HG03159 (cell line): ENCODE measurements at regions not wholly inside any gene's neighbourhood (a gene's known extent, or its start where the extent isn't known, plus 50 kb on each side); places are given as distances from the start of the nearest gene placed in this dataset.
"Not testable (repeated sequence)": the region's sequence is repeated elsewhere in the genome, so short reads cannot be mapped to it uniquely, and the experiment has no call there.

Experiments used
- ATAC-seq: cut with Tn5 transposase; IDR thresholded peaks from one replicate; pipeline ENCODE4 v1.9.1; 2021; ENCODE audit warnings: mild to moderate bottlenecking, moderate library complexity; ENCODE audit not compliant: unreplicated experiment

- ATAC-seq, result no peak
Measured at GRCh38 chr10:52597189-52597863, 175.3 kb downstream of the MBL2 start.

GRCh38 chr10:52598936-52599335 lies 173.6 kb downstream of the MBL2 start:
- ATAC-seq, result no peak

GRCh38 chr10:52599551-52600200 lies 172.9 kb downstream of the MBL2 start:
- no peak for ATAC-seq

GRCh38 chr10:52604131-52604530 lies 168.5 kb downstream of the MBL2 start:
- ATAC-seq, result not testable (repeated sequence)

- no peak for ATAC-seq
Measured at GRCh38 chr10:52609071-52609470, 163.5 kb downstream of the MBL2 start.

- ATAC-seq, result no peak
Measured at GRCh38 chr10:52609626-52610240, 162.9 kb downstream of the MBL2 start.

- no peak for ATAC-seq
Measured at GRCh38 chr10:52615331-52615730, 157.3 kb downstream of the MBL2 start.

GRCh38 chr10:52615756-52616394 lies 156.7 kb downstream of the MBL2 start:
- no peak for ATAC-seq

GRCh38 chr10:52616395-52616764 lies 156.2 kb downstream of the MBL2 start:
- no peak for ATAC-seq

GRCh38 chr10:52617346-52617745 lies 155.2 kb downstream of the MBL2 start:
- no peak for ATAC-seq

GRCh38 chr10:52619052-52619451 lies 153.5 kb downstream of the MBL2 start:
- ATAC-seq, result no peak

- ATAC-seq, result no peak
Measured at GRCh38 chr10:52621635-52622079, 150.9 kb downstream of the MBL2 start.

GRCh38 chr10:52623761-52624160 lies 148.8 kb downstream of the MBL2 start:
- no peak for ATAC-seq

GRCh38 chr10:52627279-52627678 lies 145.3 kb downstream of the MBL2 start:
- ATAC-seq, result no peak

- no peak for ATAC-seq
Measured at GRCh38 chr10:52631146-52631545, 141.4 kb downstream of the MBL2 start.

- ATAC-seq, result no peak
Measured at GRCh38 chr10:52631648-52632047, 140.9 kb downstream of the MBL2 start.

- no peak for ATAC-seq
Measured at GRCh38 chr10:52632591-52632990, 140.0 kb downstream of the MBL2 start.

GRCh38 chr10:52633266-52633665 lies 139.3 kb downstream of the MBL2 start:
- ATAC-seq, result no peak

GRCh38 chr10:52635651-52636050 lies 136.9 kb downstream of the MBL2 start:
- ATAC-seq, result no peak

GRCh38 chr10:52636874-52637273 lies 135.7 kb downstream of the MBL2 start:
- no peak for ATAC-seq

- no peak for ATAC-seq
Measured at GRCh38 chr10:52637592-52637991, 135.0 kb downstream of the MBL2 start.

- ATAC-seq, result no peak
Measured at GRCh38 chr10:52639652-52640051, 132.9 kb downstream of the MBL2 start.
